ENCODE measurements at regions not wholly inside any gene's neighbourhood (a gene's known extent, or its start where the extent isn't known, plus 50 kb on each side); places are given as distances from the start of the nearest gene placed in this dataset.

DNA sequence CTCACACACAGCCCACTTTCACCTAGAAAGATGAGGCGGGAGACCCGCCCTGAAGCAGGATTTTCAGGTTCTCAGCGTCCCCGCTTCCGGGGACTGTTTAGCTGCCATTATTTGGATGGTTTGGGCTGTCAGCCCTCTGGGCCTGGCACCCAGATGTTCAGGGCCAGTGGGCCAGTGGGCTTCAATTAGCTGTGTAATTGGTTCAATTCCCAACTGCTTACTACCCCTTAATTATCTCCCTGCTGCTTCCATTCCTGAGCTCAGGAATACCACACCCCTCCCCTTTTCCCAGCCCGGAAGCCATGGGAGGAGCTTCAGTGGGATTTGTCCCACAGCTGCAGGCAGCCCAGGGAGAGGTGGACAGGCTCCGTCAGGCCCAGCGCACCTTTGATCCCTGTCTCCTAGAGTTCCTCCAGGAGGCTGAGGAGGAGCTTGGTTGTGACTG is 114.1 kb upstream of the MYCN start:
- H3K23ac ChIP-seq (ENCODE audit: insufficient read length): no peak overlapping the region
- peak overlapping the region; percentile 87 for H2AFZ ChIP-seq (ENCODE audit: low read length)
- H3K14ac ChIP-seq (ENCODE audit: insufficient read length): no peak overlapping the region
- H3K27ac ChIP-seq (ENCODE audit: low read depth, low read length): no peak overlapping the region
- H3K56ac ChIP-seq (replicated peaks; ENCODE audit: insufficient read length, low read depth, low read length): no peak overlapping the region
- H3K9ac ChIP-seq (replicated peaks in 1 of 4; ENCODE audit: extremely low read depth in 1 of 4, low read depth in 3 of 4, low read length in 3 of 4): no peak overlapping the region
- H3K4me3 ChIP-seq (ENCODE audit: extremely low read depth in 1 of 4, insufficient read depth in 2 of 4, low read depth in 3 of 4, low read length in 4 of 4): no peak overlapping the region
- no peaks in the 10 kb centered on the region for H3K79me1 ChIP-seq (ENCODE audit: low read depth, low read length)
- no peak overlapping the region; a peak in 1 of 4 replicates for H3K4me2 ChIP-seq (ENCODE audit: insufficient read depth in 1 of 2, low read depth in 2 of 2, low read length in 2 of 2)
- H3K36me3 ChIP-seq (ENCODE audit: control insufficient read depth in 2 of 4, insufficient read depth in 4 of 4, low read length in 3 of 4): no peaks in the 10 kb centered on the region
- H3K18ac ChIP-seq (ENCODE audit: extremely low read depth, low read length): no peak overlapping the region
- no peak for DNase-seq (ENCODE audit: low read depth in 1 of 2, low spot score in 2 of 2)
- H2BK15ac ChIP-seq (ENCODE audit: low read length): no peak overlapping the region
- peak; percentile 48 for FAIRE-seq
- no peaks in the 10 kb centered on the region for H4K20me1 ChIP-seq (replicated peaks in 1 of 2; ENCODE audit: control insufficient read depth in 1 of 2, insufficient read depth in 2 of 2, low read length in 2 of 2)
- H3K27me3 ChIP-seq (replicated peaks in 1 of 4; ENCODE audit: control insufficient read depth in 3 of 4, extremely low read depth in 1 of 4, insufficient read depth in 3 of 4, low read length in 3 of 4): no peaks in the 10 kb centered on the region
- 71% methylated on average over 8 of the region's 8 CpGs; no CpG with 5 or more reads in 1 of the 2 experiments for WGBS, 2 experiments (ENCODE audit: extremely low coverage in 1 of 2, insufficient coverage in 1 of 2, insufficient read length in 1 of 2, insufficient replicate concordance in 2 of 2, low coverage in 1 of 2, low lambda C conversion rate in 2 of 2, missing lambda C conversion rate in 1 of 2)
- no peak overlapping the region for H4K8ac ChIP-seq (ENCODE audit: extremely low read depth, insufficient read depth, low read length)
- H2AK5ac ChIP-seq (ENCODE audit: low read depth, low read length): no peak overlapping the region
- ChIA-PET CTCF (ENCODE audit: partially characterized antibody) (interaction anchor here (0.6 to 3.7 kb wide), 15 partner anchors 8 to 681 kb away, joined by 3 to 14 read pairs (median 3); no protein-coding TSS in a partner anchor), POLR2A (ENCODE audit: partially characterized antibody) (interaction anchor here (0.6 kb wide), 1 partner anchor 221 kb away, joined by 3 read pairs; no protein-coding TSS in a partner anchor)
- 0 out of 2 replicates have a peak overlapping the region, but pooled peaks have one; percentile 49 for H2BK5ac ChIP-seq (ENCODE audit: low read depth, low read length)
- H3K4ac ChIP-seq (replicated peaks; ENCODE audit: insufficient read length, low read depth, low read length): no peak overlapping the region
- H2BK12ac ChIP-seq (ENCODE audit: low read depth, low read length): no peak overlapping the region
- H3K23me2 ChIP-seq (ENCODE audit: low read depth, low read length): no peaks in the 10 kb centered on the region
- no peaks in the 10 kb centered on the region for H3K79me2 ChIP-seq (ENCODE audit: control insufficient read depth in 1 of 2, insufficient read depth in 2 of 2, low read length in 2 of 2)
- H2BK20ac ChIP-seq (ENCODE audit: low read length): no peak overlapping the region
- H2BK120ac ChIP-seq (replicated peaks; ENCODE audit: low read depth, low read length): no peak overlapping the region
- peak overlapping the region; percentile 14 for H4K91ac ChIP-seq (replicated peaks; ENCODE audit: insufficient read length, low read length)
- peaks cover 5 to 14% (median 8%) of the 10 kb centered on the region in 4 experiments; a peak in 6 of 7 replicates for H3K4me1 ChIP-seq (replicated peaks in 1 of 4; ENCODE audit: control insufficient read depth in 3 of 4, insufficient read depth in 4 of 4, low read length in 3 of 4)
- H3K9me3 ChIP-seq (ENCODE audit: insufficient read depth in 2 of 2, low read depth in 1 of 2, low read length in 1 of 2): no peaks in the 10 kb centered on the region
- no peak overlapping the region for H4K5ac ChIP-seq (ENCODE audit: insufficient read length, low read depth, low read length)
- TF ChIP-seq CTBP2 (IDR thresholded peaks at IDR 0.05; ENCODE audit: borderline replicate concordance, insufficient read depth, insufficient read length, low read length) (no peak), E2F6 (IDR thresholded peaks at IDR 0.05) (no peak), CBX8 (IDR thresholded peaks at IDR 0.05; ENCODE audit: borderline replicate concordance, low read depth, low read length) (no peak), SP1 (IDR thresholded peaks at IDR 0.05; ENCODE audit: low read depth, low read length) (no peak), TAF7 (optimal IDR thresholded peaks at IDR 0.05; ENCODE audit: borderline replicate concordance, low read depth, low read length) (no peak), TEAD4 (IDR thresholded peaks at IDR 0.05; ENCODE audit: low read depth, low read length) (no peak), TBP (IDR thresholded peaks at IDR 0.05; ENCODE audit: low read depth, low read length) (no peak), RXRA (IDR thresholded peaks at IDR 0.05; ENCODE audit: insufficient read depth, low read depth, low read length) (no peak), BACH1 (IDR thresholded peaks at IDR 0.05; ENCODE audit: low read length) (no peak)
- TF ChIP-seq, protein P1, sequence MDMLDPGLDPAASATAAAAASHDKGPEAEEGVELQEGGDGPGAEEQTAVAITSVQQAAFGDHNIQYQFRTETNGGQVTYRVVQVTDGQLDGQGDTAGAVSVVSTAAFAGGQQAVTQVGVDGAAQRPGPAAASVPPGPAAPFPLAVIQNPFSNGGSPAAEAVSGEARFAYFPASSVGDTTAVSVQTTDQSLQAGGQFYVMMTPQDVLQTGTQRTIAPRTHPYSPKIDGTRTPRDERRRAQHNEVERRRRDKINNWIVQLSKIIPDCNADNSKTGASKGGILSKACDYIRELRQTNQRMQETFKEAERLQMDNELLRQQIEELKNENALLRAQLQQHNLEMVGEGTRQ (IDR thresholded peaks at IDR 0.05; ENCODE audit: low read length): no peak
